ENCODE measurements at regions not wholly inside any gene's neighbourhood (a gene's known extent, or its start where the extent isn't known, plus 50 kb on each side); places are given as distances from the start of the nearest gene placed in this dataset.

DNA sequence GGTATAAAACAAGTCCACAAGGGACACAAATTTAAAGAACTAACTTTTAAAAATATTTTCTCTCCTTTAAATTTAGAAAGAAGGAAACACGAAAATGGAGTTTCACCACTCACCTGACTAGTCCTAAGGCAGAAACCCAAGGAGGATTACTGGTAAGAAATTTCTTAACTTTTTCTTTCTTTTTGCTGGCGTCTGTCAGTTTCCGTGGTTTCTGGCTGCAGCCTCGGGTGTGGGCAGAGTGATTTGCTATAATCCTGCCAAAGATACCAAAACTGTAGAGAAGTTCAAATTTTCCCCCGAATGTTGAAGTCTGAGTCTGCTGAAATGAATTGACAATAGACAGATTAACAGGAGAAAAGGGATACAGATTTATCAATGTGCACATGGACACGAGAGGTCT, 843.6 kb upstream of the ALCAM start:
- Mint-ChIP-seq H3K27me3 (ENCODE audit: low read depth) (peaks cover 3% of the 10 kb centered on the region), H3K9me3 (ENCODE audit: low read depth) (peaks cover 5% of the 10 kb centered on the region), H3K4me1 (ENCODE audit: low read depth) (peaks cover 7% of the 10 kb centered on the region), H3K4me3 (ENCODE audit: unreplicated experiment) (no peak overlapping the region), H3K36me3 (ENCODE audit: low read depth) (no peaks in the 10 kb centered on the region), H3K27ac (ENCODE audit: unreplicated experiment) (no peak overlapping the region)
- no peak for DNase-seq (ENCODE audit: low spot score)
- TF ChIP-seq, protein P1, sequence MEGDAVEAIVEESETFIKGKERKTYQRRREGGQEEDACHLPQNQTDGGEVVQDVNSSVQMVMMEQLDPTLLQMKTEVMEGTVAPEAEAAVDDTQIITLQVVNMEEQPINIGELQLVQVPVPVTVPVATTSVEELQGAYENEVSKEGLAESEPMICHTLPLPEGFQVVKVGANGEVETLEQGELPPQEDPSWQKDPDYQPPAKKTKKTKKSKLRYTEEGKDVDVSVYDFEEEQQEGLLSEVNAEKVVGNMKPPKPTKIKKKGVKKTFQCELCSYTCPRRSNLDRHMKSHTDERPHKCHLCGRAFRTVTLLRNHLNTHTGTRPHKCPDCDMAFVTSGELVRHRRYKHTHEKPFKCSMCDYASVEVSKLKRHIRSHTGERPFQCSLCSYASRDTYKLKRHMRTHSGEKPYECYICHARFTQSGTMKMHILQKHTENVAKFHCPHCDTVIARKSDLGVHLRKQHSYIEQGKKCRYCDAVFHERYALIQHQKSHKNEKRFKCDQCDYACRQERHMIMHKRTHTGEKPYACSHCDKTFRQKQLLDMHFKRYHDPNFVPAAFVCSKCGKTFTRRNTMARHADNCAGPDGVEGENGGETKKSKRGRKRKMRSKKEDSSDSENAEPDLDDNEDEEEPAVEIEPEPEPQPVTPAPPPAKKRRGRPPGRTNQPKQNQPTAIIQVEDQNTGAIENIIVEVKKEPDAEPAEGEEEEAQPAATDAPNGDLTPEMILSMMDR (IDR thresholded peaks at IDR 0.05) = no peak

DNA sequence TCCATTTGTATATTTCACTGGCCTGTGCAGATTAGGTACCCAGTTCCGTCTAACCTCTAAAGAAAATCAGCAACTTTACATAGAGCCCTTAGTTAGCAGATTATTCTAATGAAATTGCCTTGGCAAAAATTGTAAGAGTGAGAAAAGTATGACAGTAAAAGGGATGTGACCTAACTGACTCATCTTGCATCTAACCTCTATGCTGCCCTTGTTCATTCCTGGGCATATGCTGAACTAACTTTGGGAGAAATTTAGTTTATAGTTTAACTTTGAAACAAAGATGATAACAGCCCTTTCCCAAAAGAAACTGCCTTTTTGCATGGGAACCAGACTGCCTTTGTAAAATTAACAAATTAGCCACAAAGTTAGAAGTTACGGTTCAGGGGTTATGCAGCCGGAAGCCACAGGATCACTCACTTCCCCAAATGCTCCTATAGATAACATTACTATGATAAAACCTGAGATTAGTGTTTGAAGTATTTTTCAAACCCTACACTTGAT, 839.8 kb upstream of the ALCAM start:
- Mint-ChIP-seq H3K36me3 (ENCODE audit: low read depth) (no peaks in the 10 kb centered on the region), H3K27ac (ENCODE audit: unreplicated experiment) (no peak overlapping the region), H3K4me3 (ENCODE audit: unreplicated experiment) (no peak overlapping the region), H3K9me3 (ENCODE audit: low read depth) (peaks cover 11% of the 10 kb centered on the region), H3K4me1 (ENCODE audit: low read depth) (peaks cover 7% of the 10 kb centered on the region), H3K27me3 (ENCODE audit: low read depth) (no peaks in the 10 kb centered on the region)
- TF ChIP-seq, protein P1 (IDR thresholded peaks at IDR 0.05) = no peak
- no peak for DNase-seq (ENCODE audit: low spot score)

DNA sequence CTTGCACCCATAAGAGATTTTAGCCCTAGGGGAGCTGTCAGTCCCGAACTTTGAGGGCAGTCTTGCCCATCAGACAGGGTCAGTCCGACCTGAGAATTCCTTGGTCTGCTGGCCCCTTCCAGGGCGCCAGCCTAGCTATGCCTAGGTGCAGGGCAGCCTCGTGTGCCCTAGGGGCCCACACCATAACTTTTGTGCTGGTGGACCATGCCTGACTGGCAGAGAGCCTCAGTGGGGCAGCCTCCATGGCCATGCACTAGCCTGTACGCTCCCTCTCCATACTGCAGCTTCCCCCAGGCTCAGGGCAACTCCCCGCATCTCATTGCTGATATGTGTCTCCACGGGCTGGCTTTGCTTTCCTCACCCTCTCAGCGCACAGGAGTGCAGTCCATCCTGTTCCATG, 835.8 kb upstream of the ALCAM start:
- TF ChIP-seq, protein P1 (IDR thresholded peaks at IDR 0.05) = no peak
- DNase-seq (ENCODE audit: low spot score) = no peak
- no peak overlapping the region for H3K4me3 Mint-ChIP-seq (ENCODE audit: unreplicated experiment)
- H3K9me3 Mint-ChIP-seq (ENCODE audit: low read depth) = peaks cover 41% of the 10 kb centered on the region
- no peak overlapping the region for H3K27ac Mint-ChIP-seq (ENCODE audit: unreplicated experiment)
- peaks cover 12% of the 10 kb centered on the region for H3K36me3 Mint-ChIP-seq (ENCODE audit: low read depth)
- H3K27me3 Mint-ChIP-seq (ENCODE audit: low read depth) = no peaks in the 10 kb centered on the region
- no peaks in the 10 kb centered on the region for H3K4me1 Mint-ChIP-seq (ENCODE audit: low read depth)

DNA sequence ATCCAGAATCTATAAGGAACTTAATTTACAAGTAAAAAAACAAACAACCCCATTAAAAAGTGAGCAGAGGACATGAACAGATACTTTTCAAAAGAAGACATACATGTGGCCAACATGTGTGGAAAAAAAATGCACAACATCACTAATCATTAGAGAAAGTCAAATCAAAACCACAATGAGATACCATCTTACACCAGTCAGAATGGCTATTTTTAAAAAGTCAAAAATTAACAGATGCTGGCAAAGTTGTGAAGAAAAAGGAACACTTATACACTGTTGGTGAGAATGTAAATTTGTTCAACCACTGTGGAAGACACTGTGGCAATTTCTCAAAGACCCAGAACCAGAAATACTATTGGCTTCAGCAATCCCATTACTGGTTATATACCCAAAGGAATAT, 830.0 kb upstream of the ALCAM start:
- TF ChIP-seq, protein P1 (IDR thresholded peaks at IDR 0.05) = no peak
- Mint-ChIP-seq H3K4me3 (ENCODE audit: unreplicated experiment) (no peak overlapping the region), H3K4me1 (ENCODE audit: low read depth) (no peaks in the 10 kb centered on the region), H3K27ac (ENCODE audit: unreplicated experiment) (no peak overlapping the region), H3K27me3 (ENCODE audit: low read depth) (no peaks in the 10 kb centered on the region), H3K36me3 (ENCODE audit: low read depth) (peaks cover 12% of the 10 kb centered on the region), H3K9me3 (ENCODE audit: low read depth) (peaks cover 31% of the 10 kb centered on the region)
- no peak for DNase-seq (ENCODE audit: low spot score)

DNA sequence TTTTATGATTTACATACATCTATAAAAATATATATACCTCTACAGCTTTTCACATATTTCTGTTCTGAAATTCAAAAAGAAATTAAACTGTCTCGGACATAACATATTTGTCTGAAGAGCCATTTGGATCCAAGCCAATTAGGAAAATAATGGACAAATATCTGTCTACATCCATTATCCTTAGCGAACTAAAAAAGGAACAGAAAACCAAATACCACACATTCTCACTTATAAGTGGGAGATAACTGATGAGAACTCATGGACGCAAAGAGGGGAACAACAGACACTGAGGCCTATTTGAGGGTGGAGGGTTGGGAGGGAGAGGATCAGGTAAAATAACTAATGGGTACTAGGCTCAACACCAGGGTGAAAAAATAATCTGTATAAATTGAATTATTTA, 829.4 kb upstream of the ALCAM start:
- no peaks in the 10 kb centered on the region for H3K27me3 Mint-ChIP-seq (ENCODE audit: low read depth)
- H3K9me3 Mint-ChIP-seq (ENCODE audit: low read depth) = peaks cover 27% of the 10 kb centered on the region
- no peak overlapping the region for H3K27ac Mint-ChIP-seq (ENCODE audit: unreplicated experiment)
- peaks cover 10% of the 10 kb centered on the region for H3K36me3 Mint-ChIP-seq (ENCODE audit: low read depth)
- TF ChIP-seq, protein P1 (IDR thresholded peaks at IDR 0.05) = no peak
- no peak for DNase-seq (ENCODE audit: low spot score)
- no peaks in the 10 kb centered on the region for H3K4me1 Mint-ChIP-seq (ENCODE audit: low read depth)
- H3K4me3 Mint-ChIP-seq (ENCODE audit: unreplicated experiment) = no peak overlapping the region
